Lower lobe of right lung (tissue), 2 donors: ENCODE measurements at regions not wholly inside any gene's neighbourhood (a gene's known extent, or its start where the extent isn't known, plus 50 kb on each side); places are given as distances from the start of the nearest gene placed in this dataset.

ENCODE experiments used
- ATAC-seq, 2 donors: fragments of 200-7000 bp; cut with Tn5 transposase; one replicate each; pipeline ENCODE4 v1.9.1; 2020 to 2022; ENCODE audit warnings: mild to moderate bottlenecking in 2 of 2, moderate library complexity in 2 of 2
- DNase-seq: peaks from one replicate; pipeline ENCODE4 v3.0.0-alpha.2; 2020
- H3K27ac ChIP-seq: fragments of 200-600 bp; one replicate; pipeline ENCODE4 v1.8.0; 2022
- H3K27me3 ChIP-seq: fragments of 200-600 bp; one replicate; pipeline ENCODE4 v1.8.0; 2022; ENCODE audit warnings: low read depth
- H3K36me3 ChIP-seq: fragments of 200-600 bp; one replicate; pipeline ENCODE4 v1.8.0; 2022; ENCODE audit warnings: mild to moderate bottlenecking
- H3K4me1 ChIP-seq: fragments of 200-600 bp; one replicate; pipeline ENCODE4 v1.8.0; 2022
- H3K4me3 ChIP-seq: fragments of 200-600 bp; one replicate; pipeline ENCODE4 v1.8.0; 2022; ENCODE audit warnings: mild to moderate bottlenecking
- H3K9me3 ChIP-seq: fragments of 200-600 bp; one replicate; pipeline ENCODE4 v1.8.0; 2022
- CTCF ChIP-seq: fragments of 200-600 bp; IDR thresholded peaks from one replicate; pipeline ENCODE4 v1.8.0; 2022; ENCODE audit warnings: antibody characterized with exemption, mild to moderate bottlenecking
- intact Hi-C: fragments of 100-400 bp; cut with DNase I; formaldehyde crosslinking; loops from one replicate; pipeline ENCODE4 v1.11.0; 2022
- donor health status: DM: no; HTN: yes; CAD: no; lungs with severe emphysema.

- intact Hi-C loops, result no loop called here
- Histone ChIP-seq H3K9me3 (no peaks in the 10 kb centered on the region), H3K4me1 (no peaks in the 10 kb centered on the region), H3K4me3 (no peak overlapping the region), H3K36me3 (no peaks in the 10 kb centered on the region), H3K27ac (no peak overlapping the region), H3K27me3 (no peaks in the 10 kb centered on the region)
- ATAC-seq (no peak), DNase-seq (no peak)
- TF ChIP-seq CTCF, result no peak
Measured at GRCh38 chr5:3382151-3382550, 213.5 kb upstream of the IRX1 start.

DNA sequence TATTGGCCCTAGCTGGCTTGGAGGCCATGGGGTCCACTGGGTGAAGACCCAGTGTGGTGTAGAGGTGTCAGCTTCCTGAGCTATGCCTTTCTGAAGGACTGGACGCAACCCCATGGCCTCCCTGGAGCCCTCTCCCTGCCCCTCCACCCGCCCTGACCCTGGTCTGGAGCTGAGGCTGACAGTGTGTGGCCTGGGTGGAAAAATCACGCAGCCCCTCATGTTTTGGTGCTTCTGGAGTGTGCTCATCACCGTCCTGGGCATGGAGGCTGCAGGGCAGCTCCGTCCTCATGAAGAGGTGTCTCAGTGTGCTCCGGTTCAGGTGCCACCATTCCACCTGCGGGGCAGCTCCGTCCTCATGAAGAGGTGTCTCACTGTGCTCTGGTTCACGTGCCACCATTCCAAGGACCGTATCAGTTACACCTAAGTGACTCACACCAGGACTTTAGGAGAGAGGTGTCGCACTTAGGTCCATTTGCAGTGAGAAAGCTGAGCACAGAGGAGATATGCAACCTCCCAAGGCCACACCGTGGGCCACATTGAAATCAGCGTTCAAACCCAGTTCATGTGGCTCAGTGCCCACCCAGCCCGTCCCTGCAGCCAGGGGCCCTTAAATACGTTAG is 214.3 kb upstream of the IRX1 start:
- no peak overlapping the region for H3K27ac ChIP-seq
- no peaks in the 10 kb centered on the region for H3K4me1 ChIP-seq
- DNase-seq, result no peak
- ATAC-seq, result no peak
- intact Hi-C loops, result no loop called here
- H3K9me3 ChIP-seq, result no peaks in the 10 kb centered on the region
- no peaks in the 10 kb centered on the region for H3K27me3 ChIP-seq
- no peak for TF ChIP-seq CTCF
- no peak overlapping the region for H3K4me3 ChIP-seq
- no peaks in the 10 kb centered on the region for H3K36me3 ChIP-seq

GRCh38 chr5:3380689-3381088 is 214.9 kb upstream of the IRX1 start:
- TF ChIP-seq CTCF, result no peak
- Histone ChIP-seq H3K4me1 (no peaks in the 10 kb centered on the region), H3K27ac (no peak overlapping the region), H3K36me3 (no peaks in the 10 kb centered on the region), H3K4me3 (no peak overlapping the region), H3K27me3 (no peaks in the 10 kb centered on the region), H3K9me3 (no peaks in the 10 kb centered on the region)
- intact Hi-C loops, result no loop called here
- no peak for DNase-seq
- ATAC-seq, result no peak

- H3K27ac ChIP-seq, result no peak overlapping the region
- intact Hi-C loops, result no loop called here
- peaks cover 10% of the 10 kb centered on the region for H3K9me3 ChIP-seq
- H3K27me3 ChIP-seq, result no peaks in the 10 kb centered on the region
- no peak overlapping the region for H3K4me3 ChIP-seq
- no peaks in the 10 kb centered on the region for H3K36me3 ChIP-seq
- ATAC-seq (no peak), DNase-seq (no peak)
- no peaks in the 10 kb centered on the region for H3K4me1 ChIP-seq
- TF ChIP-seq CTCF, result no peak
Measured at GRCh38 chr5:3377831-3378230, 217.8 kb upstream of the IRX1 start.

DNA sequence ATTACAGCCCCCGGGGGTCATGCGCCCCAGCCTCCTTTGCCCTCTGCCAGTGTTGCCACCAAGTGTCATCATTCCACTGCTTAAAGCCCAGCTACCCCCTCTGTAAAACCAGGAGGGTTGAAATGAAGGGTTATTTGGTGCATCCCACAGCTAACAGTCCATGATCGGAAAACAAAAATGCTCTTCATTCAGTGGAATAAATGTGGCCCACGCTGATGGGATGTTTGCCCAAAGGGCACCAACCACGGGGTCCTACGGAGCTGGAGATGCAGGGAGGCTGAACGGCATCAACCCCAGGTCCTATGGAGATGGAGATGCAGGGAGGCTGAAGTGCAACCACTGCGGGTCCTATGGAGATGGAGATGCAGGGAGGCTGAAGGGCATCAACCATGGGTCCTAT is 218.5 kb upstream of the IRX1 start:
- H3K36me3 ChIP-seq, result no peaks in the 10 kb centered on the region
- no peak overlapping the region for H3K4me3 ChIP-seq
- DNase-seq, result no peak
- ATAC-seq, result no peak
- peaks cover 17% of the 10 kb centered on the region for H3K9me3 ChIP-seq
- no peak overlapping the region for H3K27ac ChIP-seq
- no peak for TF ChIP-seq CTCF
- no peaks in the 10 kb centered on the region for H3K27me3 ChIP-seq
- intact Hi-C loops, result no loop called here
- no peaks in the 10 kb centered on the region for H3K4me1 ChIP-seq

- TF ChIP-seq CTCF, result no peak
- Histone ChIP-seq H3K4me1 (no peaks in the 10 kb centered on the region), H3K4me3 (no peak overlapping the region), H3K27me3 (no peaks in the 10 kb centered on the region), H3K9me3 (peaks cover 22% of the 10 kb centered on the region), H3K36me3 (no peaks in the 10 kb centered on the region), H3K27ac (no peak overlapping the region)
- no peak for DNase-seq
- no peak for ATAC-seq
- intact Hi-C loops, result no loop called here
Measured at GRCh38 chr5:3376611-3377010, 219.0 kb upstream of the IRX1 start.
